ENCODE measurements at regions not wholly inside any gene's neighbourhood (a gene's known extent, or its start where the extent isn't known, plus 50 kb on each side); places are given as distances from the start of the nearest gene placed in this dataset.

- Histone ChIP-seq H3K4me3 (no peak overlapping the region), H3K36me3 (ENCODE audit: control insufficient read depth in 2 of 2, insufficient read depth in 2 of 2, low read length in 1 of 2) (no peaks in the 10 kb centered on the region), H4K20me1 (ENCODE audit: control insufficient read depth, insufficient read depth) (no peaks in the 10 kb centered on the region), H3K79me2 (ENCODE audit: control insufficient read depth, insufficient read depth, low read length) (no peaks in the 10 kb centered on the region), H3K27me3 (replicated peaks in 1 of 2; ENCODE audit: control insufficient read depth in 2 of 2, insufficient read depth in 2 of 2, low read length in 1 of 2) (peaks cover 0 to 3% of the 10 kb centered on the region in 2 experiments; a peak in 1 of 4 replicates), H3K4me2 (ENCODE audit: control insufficient read depth, insufficient read depth) (no peak overlapping the region), H3K9ac (ENCODE audit: control insufficient read depth, insufficient read depth, low read length) (no peak overlapping the region), H3K9me3 (replicated peaks; ENCODE audit: control insufficient read depth, insufficient read depth, low read length) (no peaks in the 10 kb centered on the region), H3K4me1 (ENCODE audit: control insufficient read depth, insufficient read depth, low read length) (no peaks in the 10 kb centered on the region), H3K27ac (ENCODE audit: control insufficient read depth, insufficient read depth) (no peak overlapping the region), H2AFZ (ENCODE audit: control insufficient read depth, low read depth, low read length) (no peak overlapping the region)
- ChIA-PET RAD21 (ENCODE audit: unreplicated experiment) (interaction anchor here (1.0 kb wide), 1 partner anchor 11 kb away, joined by 3 read pairs; no protein-coding TSS in a partner anchor), POLR2A (no interaction called here), SMC1A (ENCODE audit: uncharacterized antibody, unreplicated experiment) (interaction anchor here (1.0 kb wide), 1 partner anchor 37 kb away, joined by 4 read pairs; no protein-coding TSS in a partner anchor), CTCF (interaction anchor here (1.2 kb wide), 1 partner anchor 37 kb away, joined by 4 read pairs; no protein-coding TSS in a partner anchor)
- intact Hi-C loops (cut with micrococcal nuclease; ENCODE audit: unreplicated experiment), result no loop called here
- in situ Hi-C loops (cut with MboI), result no loop called here
- ATAC-seq (no peak), FAIRE-seq (no peak), DNase-seq (ENCODE audit: low read depth, low spot score) (no peak)
- BruUV-seq (replicated peaks), result no TSS peak
- WGBS (ENCODE audit: insufficient coverage, insufficient replicate concordance, low lambda C conversion rate, missing lambda C conversion rate), result 27% methylated on average over 5 of the region's 5 CpGs
- TF ChIP-seq ZNF687 (IDR thresholded peaks at IDR 0.05) (no peak), MLLT1 (IDR thresholded peaks at IDR 0.05) (no peak), RB1 (IDR thresholded peaks at IDR 0.05; ENCODE audit: borderline replicate concordance) (no peak), CHD2 (IDR thresholded peaks at IDR 0.05; ENCODE audit: borderline replicate concordance, low read depth, low read length) (no peak), RFX5 (IDR thresholded peaks at IDR 0.05; ENCODE audit: low read depth, low read length) (no peak), IKZF2 (IDR thresholded peaks at IDR 0.05) (no peak), CHD4 (IDR thresholded peaks at IDR 0.05) (no peak), ZNF274 (IDR thresholded peaks at IDR 0.05; ENCODE audit: insufficient read depth, insufficient read length) (no peak), NFYB (IDR thresholded peaks at IDR 0.05; ENCODE audit: insufficient read depth, low read depth, low read length) (no peak), MXI1 (IDR thresholded peaks at IDR 0.05; ENCODE audit: low read depth, low read length) (no peak), PBX3 (IDR thresholded peaks at IDR 0.05; ENCODE audit: insufficient replicate concordance, low read depth, low read length) (no peak), RAD21 (IDR thresholded peaks at IDR 0.05; ENCODE audit: insufficient read depth, low read depth, low read length) (no peak), IRF5 (IDR thresholded peaks at IDR 0.05; ENCODE audit: borderline replicate concordance) (no peak), E2F4 (IDR thresholded peaks at IDR 0.05; ENCODE audit: low read depth, low read length) (no peak), ZSCAN29 (IDR thresholded peaks at IDR 0.05) (no peak), ZZZ3 (IDR thresholded peaks at IDR 0.05; ENCODE audit: control insufficient read depth, insufficient read length, low read depth) (no peak)
Observed at GRCh38 chr1:55300975-55301374, 85.8 kb upstream of the USP24 start.
